Brain microvascular endothelial cell (primary cell): ENCODE measurements at regions not wholly inside any gene's neighbourhood (a gene's known extent, or its start where the extent isn't known, plus 50 kb on each side); places are given as distances from the start of the nearest gene placed in this dataset.

Experiments
- DNase-seq: peaks from one replicate; pipeline ENCODE4 v3.0.0-alpha.2; 2020
- H3K27ac ChIP-seq: fragments of 250-450 bp; sonication (Bioruptor Pico); 2 replicates; pipeline ENCODE4 v1.5.1; 2020; ENCODE audit warnings: mild to moderate bottlenecking, moderate library complexity
- H3K27me3 ChIP-seq: fragments of 250-450 bp; sonication (Bioruptor Pico); replicated peaks from 2 replicates; pipeline ENCODE4 v1.5.1; 2020; ENCODE audit warnings: mild to moderate bottlenecking
- H3K36me3 ChIP-seq: fragments of 250-450 bp; sonication (Bioruptor Pico); replicated peaks from 2 replicates; pipeline ENCODE4 v1.5.1; 2020; ENCODE audit warnings: mild to moderate bottlenecking
- H3K4me3 ChIP-seq: 2 replicates; pipeline ENCODE4 v1.5.1; 2011; ENCODE audit warnings: low read depth, mild to moderate bottlenecking, control low read depth, low read length, moderate library complexity
- CTCF ChIP-seq: IDR thresholded peaks from 2 replicates; pipeline ENCODE4 v1.5.1; 2011; ENCODE audit warnings: low read depth, mild to moderate bottlenecking, moderate library complexity, low read length, control low read depth, inconsistent platforms; ENCODE audit errors: missing control alignments
- in situ Hi-C: cut with HindIII; loops from 2 replicates; pipeline ENCODE4 v1.10.0; 2017; ENCODE audit warnings: low sequenced_read_pairs, low pct_ligation_motif_present

- Histone ChIP-seq H3K4me3 (no peak overlapping the region), H3K27ac (no peak overlapping the region), H3K27me3 (no peaks in the 10 kb centered on the region), H3K36me3 (no peaks in the 10 kb centered on the region)
- DNase-seq: peak; percentile 37
- in situ Hi-C loops: no loop called here
- no peak for TF ChIP-seq CTCF
Observed at GRCh38 chr2:188664951-188665595, 309.1 kb upstream of the COL3A1 start.

DNA sequence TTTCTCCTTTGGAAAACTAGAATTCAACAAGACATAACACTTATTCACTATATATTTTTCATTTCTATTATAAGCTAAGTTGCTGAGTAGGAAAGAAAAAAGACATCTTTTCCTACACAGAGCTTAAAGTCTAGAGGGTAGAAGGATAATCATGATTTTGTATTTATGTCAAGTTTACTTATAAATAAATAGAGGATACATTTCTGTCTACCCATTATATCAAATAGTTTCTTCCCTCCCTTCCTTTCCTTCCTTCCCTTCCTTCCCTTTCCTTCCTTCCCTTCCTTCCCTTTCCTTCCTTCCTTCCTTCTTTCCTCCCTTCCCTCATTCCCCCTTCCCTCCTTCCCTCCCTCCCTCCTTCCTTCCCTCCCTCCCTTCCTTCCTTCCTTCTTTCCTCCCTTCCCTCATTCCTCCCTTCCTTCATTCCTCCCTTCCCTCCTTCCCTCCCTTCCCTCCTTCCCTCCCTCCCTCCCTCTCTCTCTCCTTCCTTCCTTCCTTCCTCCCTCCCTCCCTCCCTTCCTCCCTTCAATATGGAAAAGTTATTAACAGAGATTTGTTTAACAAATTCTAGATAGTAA lies 308.4 kb upstream of the COL3A1 start:
- Histone ChIP-seq H3K27me3 (no peaks in the 10 kb centered on the region), H3K36me3 (no peaks in the 10 kb centered on the region), H3K27ac (no peak overlapping the region), H3K4me3 (no peak overlapping the region)
- DNase-seq: no peak
- in situ Hi-C loops: no loop called here
- no peak for TF ChIP-seq CTCF

DNA sequence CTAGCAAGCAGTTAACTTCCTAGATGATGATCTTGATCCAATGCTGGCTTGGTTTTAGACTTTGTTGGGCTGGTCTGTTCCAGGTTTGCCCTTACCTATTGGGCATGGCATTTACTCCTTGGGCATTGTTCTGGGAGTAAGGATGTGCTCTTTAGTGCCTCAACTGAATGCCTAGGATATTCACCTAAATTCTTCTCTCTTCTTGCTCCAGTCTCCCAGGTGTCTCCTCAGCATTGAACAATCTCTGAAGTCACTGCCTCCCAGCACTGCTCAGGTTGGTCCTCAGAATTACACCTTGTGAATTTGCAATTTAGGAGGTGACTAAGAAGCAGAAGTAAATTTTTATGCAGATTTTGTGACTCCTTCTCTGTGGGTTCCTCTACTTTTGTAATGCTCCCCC lies 307.7 kb upstream of the COL3A1 start:
- in situ Hi-C loops: no loop called here
- TF ChIP-seq CTCF: no peak
- H3K27ac ChIP-seq: no peak overlapping the region
- H3K36me3 ChIP-seq: no peaks in the 10 kb centered on the region
- H3K27me3 ChIP-seq: no peaks in the 10 kb centered on the region
- H3K4me3 ChIP-seq: no peak overlapping the region
- DNase-seq: no peak

GRCh38 chr2:188668017-188668680 lies 306.0 kb upstream of the COL3A1 start:
- TF ChIP-seq CTCF: no peak
- in situ Hi-C loops: no loop called here
- Histone ChIP-seq H3K27ac (no peak overlapping the region), H3K36me3 (no peaks in the 10 kb centered on the region), H3K27me3 (no peaks in the 10 kb centered on the region), H3K4me3 (no peak overlapping the region)
- peak; percentile 65 for DNase-seq

- no peak for TF ChIP-seq CTCF
- Histone ChIP-seq H3K36me3 (no peaks in the 10 kb centered on the region), H3K4me3 (no peak overlapping the region), H3K27me3 (no peaks in the 10 kb centered on the region), H3K27ac (peak overlapping the region; percentile 84)
- DNase-seq: peak; percentile 34
- in situ Hi-C loops: no loop called here
Observed at GRCh38 chr2:188675391-188676009, 298.7 kb upstream of the COL3A1 start.
